Neural progenitor cell (in vitro differentiated cells): ENCODE measurements at regions not wholly inside any gene's neighbourhood (a gene's known extent, or its start where the extent isn't known, plus 50 kb on each side); places are given as distances from the start of the nearest gene placed in this dataset.

Experiments
- EZH2 ChIP-seq: fragments of 200-600 bp; sonication (generic); IDR thresholded peaks from 2 replicates; pipeline ENCODE4 v1.6.1; 2017; ENCODE audit warnings: antibody characterized with exemption, mild to moderate bottlenecking, moderate library complexity
- EZH2phosphoT487 ChIP-seq: fragments of 200-600 bp; sonication (generic); IDR thresholded peaks from 2 replicates; pipeline ENCODE4 v1.6.1; 2017; ENCODE audit warnings: antibody characterized with exemption

DNA sequence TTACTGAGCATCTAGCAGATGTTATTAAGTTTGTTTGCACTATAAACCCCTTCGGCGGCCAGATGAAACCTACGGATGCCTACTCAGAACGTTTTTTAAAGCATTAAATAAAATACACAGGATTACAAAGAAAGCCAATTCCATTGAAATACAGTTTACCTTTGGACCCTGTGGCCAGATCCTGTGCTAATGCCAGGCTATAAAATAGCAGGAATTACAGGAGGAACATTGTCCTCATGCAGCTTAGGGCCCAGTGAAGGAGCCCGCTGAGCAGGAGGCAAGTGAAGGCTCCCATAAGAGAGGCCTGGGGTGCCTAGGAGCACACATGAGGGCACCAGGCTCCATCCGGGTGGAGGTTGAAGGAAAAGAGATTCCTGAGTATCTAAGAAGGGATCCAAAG lies 310.4 kb downstream of the MTX2 start:
- TF ChIP-seq EZH2phosphoT487 (no peak), EZH2 (no peak)
